Neural cell (in vitro differentiated cells): ENCODE measurements at regions not wholly inside any gene's neighbourhood (a gene's known extent, or its start where the extent isn't known, plus 50 kb on each side); places are given as distances from the start of the nearest gene placed in this dataset.

Experiments used
- H2AFZ ChIP-seq: fragments of 200-600, 300-800 bp; sonication (generic), shearing (Covaris generic); 2 replicates; pipeline ENCODE4 v1.6.0; 2014; ENCODE audit warnings: low read depth, mild to moderate bottlenecking, antibody characterized with exemption, low read length, moderate library complexity
- H3F3A ChIP-seq: fragments of 200-600 bp; shearing (Covaris generic); 2 replicates; pipeline ENCODE4 v1.6.1; 2016; ENCODE audit warnings: mild to moderate bottlenecking, moderate library complexity, mixed read lengths, antibody characterized with exemption, low read length; ENCODE audit not compliant: insufficient read depth, poor library complexity, severe bottlenecking
- H3K27ac ChIP-seq: fragments of 200-600, 300-800 bp; sonication (generic), shearing (Covaris generic); 2 replicates; pipeline ENCODE4 v1.5.1; 2014; ENCODE audit warnings: mild to moderate bottlenecking, low read length, moderate library complexity
- H3K27me3 ChIP-seq: fragments of 300-800, 200-600 bp; sonication (generic), shearing (Covaris generic); 2 replicates; pipeline ENCODE4 v1.6.0; 2014; ENCODE audit warnings: mild to moderate bottlenecking, low read depth, low read length, moderate library complexity; ENCODE audit not compliant: insufficient read depth
- H3K36me3 ChIP-seq: fragments of 300-800, 200-600 bp; sonication (generic), shearing (Covaris generic); 2 replicates; pipeline ENCODE4 v1.5.1; 2014; ENCODE audit warnings: mild to moderate bottlenecking, antibody characterized with exemption, low read length, moderate library complexity; ENCODE audit not compliant: insufficient read depth
- H3K4me2 ChIP-seq: fragments of 300-800, 200-600 bp; sonication (generic), shearing (Covaris generic); 2 replicates; pipeline ENCODE4 v1.6.0; 2014; ENCODE audit warnings: mild to moderate bottlenecking, low read length
- H3K4me3 ChIP-seq: fragments of 300-800, 200-600 bp; sonication (generic), shearing (Covaris generic); 2 replicates; pipeline ENCODE4 v1.5.1; 2014; ENCODE audit warnings: mild to moderate bottlenecking, low read length, moderate library complexity
- H3K79me2 ChIP-seq: fragments of 200-600 bp; shearing (Covaris generic); replicated peaks from 2 replicates; pipeline ENCODE4 v1.6.0; 2014; ENCODE audit warnings: mild to moderate bottlenecking, low read length, moderate library complexity; ENCODE audit not compliant: insufficient read depth
- H3K9ac ChIP-seq: fragments of 300-800, 200-600 bp; sonication (generic), shearing (Covaris generic); 2 replicates; pipeline ENCODE4 v1.6.1; 2016; ENCODE audit warnings: mild to moderate bottlenecking, low read length, mixed read lengths
- H3K9me2 ChIP-seq: fragments of 200-600 bp; shearing (Covaris generic); 2 replicates; pipeline ENCODE4 v1.6.1; 2016; ENCODE audit warnings: mild to moderate bottlenecking, low read length, mixed read lengths; ENCODE audit not compliant: insufficient read depth
- H3K9me3 ChIP-seq: fragments of 200-600, 300-800 bp; sonication (generic), shearing (Covaris generic); 2 replicates; pipeline ENCODE4 v1.6.1; 2016; ENCODE audit warnings: mild to moderate bottlenecking, mixed run types, low read length, moderate library complexity, mixed read lengths
- H4K20me1 ChIP-seq: fragments of 200-600 bp; shearing (Covaris generic); 2 replicates; pipeline ENCODE4 v1.6.1; 2016; ENCODE audit warnings: mild to moderate bottlenecking, mixed run types; ENCODE audit not compliant: insufficient read depth
- EP300 ChIP-seq: fragments of 450-650 bp; conservative IDR thresholded peaks from 2 replicates; pipeline ENCODE4 v1.6.1; 2014; ENCODE audit warnings: antibody characterized with exemption, mild to moderate bottlenecking, moderate library complexity; ENCODE audit not compliant: poor library complexity, severe bottlenecking
- EZH2 ChIP-seq: fragments of 200-600, 300-800 bp; shearing (Covaris generic), sonication (generic); IDR thresholded peaks from 2 replicates; pipeline ENCODE4 v1.6.1; 2014; ENCODE audit warnings: antibody characterized with exemption, low read length, borderline replicate concordance, mild to moderate bottlenecking; ENCODE audit not compliant: insufficient read depth, poor library complexity, severe bottlenecking
- MXI1 ChIP-seq: fragments of 450-650 bp; conservative IDR thresholded peaks from 2 replicates; pipeline ENCODE4 v1.6.1; 2014; ENCODE audit warnings: antibody characterized with exemption, mild to moderate bottlenecking; ENCODE audit not compliant: poor library complexity, severe bottlenecking
- POLR2AphosphoS5 ChIP-seq: IDR thresholded peaks from 2 replicates; pipeline ENCODE4 v1.6.1; 2012
- RAD21 ChIP-seq: fragments of 450-650 bp; conservative IDR thresholded peaks from 2 replicates; pipeline ENCODE4 v1.6.1; 2014; ENCODE audit warnings: antibody characterized with exemption, mild to moderate bottlenecking, moderate library complexity
- SMC3 ChIP-seq: fragments of 450-650 bp; conservative IDR thresholded peaks from 2 replicates; pipeline ENCODE4 v1.6.1; 2014; ENCODE audit warnings: antibody characterized with exemption, mild to moderate bottlenecking, moderate library complexity; ENCODE audit not compliant: poor library complexity
- TAF1 ChIP-seq: IDR thresholded peaks from 2 replicates; pipeline ENCODE4 v1.6.1; 2012; ENCODE audit warnings: low read depth
- TF ChIP-seq, protein P1 (sequence below): IDR thresholded peaks from 2 replicates; pipeline ENCODE4 v1.6.1; 2012; ENCODE audit warnings: borderline replicate concordance
- TF ChIP-seq, protein P2 (sequence below): fragments of 450-650 bp; IDR thresholded peaks from 2 replicates; pipeline ENCODE4 v1.5.1; 2014; ENCODE audit warnings: antibody characterized with exemption, mild to moderate bottlenecking, moderate library complexity; ENCODE audit not compliant: poor library complexity, severe bottlenecking

DNA sequence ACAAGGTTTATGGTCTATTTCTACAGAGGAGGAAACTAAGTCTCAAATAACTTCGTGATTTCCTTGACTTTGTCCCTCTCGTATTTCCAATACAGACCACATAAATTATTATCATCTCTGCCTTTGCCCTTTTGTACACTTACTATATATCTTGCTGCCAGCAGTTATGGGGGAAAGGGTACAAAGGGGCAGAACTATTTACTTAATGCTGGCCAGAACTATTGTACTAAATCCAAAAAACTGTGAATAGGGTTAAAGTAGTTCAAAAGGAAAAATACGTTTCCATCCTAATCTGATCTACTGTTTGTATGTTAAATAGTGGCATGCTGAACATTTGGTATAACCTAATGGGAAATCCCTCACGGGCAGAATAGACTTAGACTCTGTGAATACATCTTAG lies 537.3 kb upstream of the SEMA6D start:
- Histone ChIP-seq H3K27ac (no peak overlapping the region), H3K4me2 (no peak overlapping the region), H3K4me3 (no peak overlapping the region), H3K9ac (no peak overlapping the region), H3F3A (peaks cover 4% of the 10 kb centered on the region), H3K9me2 (no peaks in the 10 kb centered on the region), H3K79me2 (peaks cover 39% of the 10 kb centered on the region), H3K36me3 (no peaks in the 10 kb centered on the region), H3K9me3 (no peaks in the 10 kb centered on the region), H2AFZ (no peak overlapping the region), H3K27me3 (no peaks in the 10 kb centered on the region), H4K20me1 (no peaks in the 10 kb centered on the region)
- TF ChIP-seq, protein P1, sequence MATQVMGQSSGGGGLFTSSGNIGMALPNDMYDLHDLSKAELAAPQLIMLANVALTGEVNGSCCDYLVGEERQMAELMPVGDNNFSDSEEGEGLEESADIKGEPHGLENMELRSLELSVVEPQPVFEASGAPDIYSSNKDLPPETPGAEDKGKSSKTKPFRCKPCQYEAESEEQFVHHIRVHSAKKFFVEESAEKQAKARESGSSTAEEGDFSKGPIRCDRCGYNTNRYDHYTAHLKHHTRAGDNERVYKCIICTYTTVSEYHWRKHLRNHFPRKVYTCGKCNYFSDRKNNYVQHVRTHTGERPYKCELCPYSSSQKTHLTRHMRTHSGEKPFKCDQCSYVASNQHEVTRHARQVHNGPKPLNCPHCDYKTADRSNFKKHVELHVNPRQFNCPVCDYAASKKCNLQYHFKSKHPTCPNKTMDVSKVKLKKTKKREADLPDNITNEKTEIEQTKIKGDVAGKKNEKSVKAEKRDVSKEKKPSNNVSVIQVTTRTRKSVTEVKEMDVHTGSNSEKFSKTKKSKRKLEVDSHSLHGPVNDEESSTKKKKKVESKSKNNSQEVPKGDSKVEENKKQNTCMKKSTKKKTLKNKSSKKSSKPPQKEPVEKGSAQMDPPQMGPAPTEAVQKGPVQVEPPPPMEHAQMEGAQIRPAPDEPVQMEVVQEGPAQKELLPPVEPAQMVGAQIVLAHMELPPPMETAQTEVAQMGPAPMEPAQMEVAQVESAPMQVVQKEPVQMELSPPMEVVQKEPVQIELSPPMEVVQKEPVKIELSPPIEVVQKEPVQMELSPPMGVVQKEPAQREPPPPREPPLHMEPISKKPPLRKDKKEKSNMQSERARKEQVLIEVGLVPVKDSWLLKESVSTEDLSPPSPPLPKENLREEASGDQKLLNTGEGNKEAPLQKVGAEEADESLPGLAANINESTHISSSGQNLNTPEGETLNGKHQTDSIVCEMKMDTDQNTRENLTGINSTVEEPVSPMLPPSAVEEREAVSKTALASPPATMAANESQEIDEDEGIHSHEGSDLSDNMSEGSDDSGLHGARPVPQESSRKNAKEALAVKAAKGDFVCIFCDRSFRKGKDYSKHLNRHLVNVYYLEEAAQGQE = no peak
- no peak for TF ChIP-seq SMC3
- no peak for TF ChIP-seq EP300
- TF ChIP-seq MXI1 = no peak
- TF ChIP-seq RAD21 = no peak
- TF ChIP-seq TAF1 = no peak
- TF ChIP-seq POLR2AphosphoS5 = no peak
- TF ChIP-seq, protein P2, sequence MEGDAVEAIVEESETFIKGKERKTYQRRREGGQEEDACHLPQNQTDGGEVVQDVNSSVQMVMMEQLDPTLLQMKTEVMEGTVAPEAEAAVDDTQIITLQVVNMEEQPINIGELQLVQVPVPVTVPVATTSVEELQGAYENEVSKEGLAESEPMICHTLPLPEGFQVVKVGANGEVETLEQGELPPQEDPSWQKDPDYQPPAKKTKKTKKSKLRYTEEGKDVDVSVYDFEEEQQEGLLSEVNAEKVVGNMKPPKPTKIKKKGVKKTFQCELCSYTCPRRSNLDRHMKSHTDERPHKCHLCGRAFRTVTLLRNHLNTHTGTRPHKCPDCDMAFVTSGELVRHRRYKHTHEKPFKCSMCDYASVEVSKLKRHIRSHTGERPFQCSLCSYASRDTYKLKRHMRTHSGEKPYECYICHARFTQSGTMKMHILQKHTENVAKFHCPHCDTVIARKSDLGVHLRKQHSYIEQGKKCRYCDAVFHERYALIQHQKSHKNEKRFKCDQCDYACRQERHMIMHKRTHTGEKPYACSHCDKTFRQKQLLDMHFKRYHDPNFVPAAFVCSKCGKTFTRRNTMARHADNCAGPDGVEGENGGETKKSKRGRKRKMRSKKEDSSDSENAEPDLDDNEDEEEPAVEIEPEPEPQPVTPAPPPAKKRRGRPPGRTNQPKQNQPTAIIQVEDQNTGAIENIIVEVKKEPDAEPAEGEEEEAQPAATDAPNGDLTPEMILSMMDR = no peak
- no peak for TF ChIP-seq EZH2

DNA sequence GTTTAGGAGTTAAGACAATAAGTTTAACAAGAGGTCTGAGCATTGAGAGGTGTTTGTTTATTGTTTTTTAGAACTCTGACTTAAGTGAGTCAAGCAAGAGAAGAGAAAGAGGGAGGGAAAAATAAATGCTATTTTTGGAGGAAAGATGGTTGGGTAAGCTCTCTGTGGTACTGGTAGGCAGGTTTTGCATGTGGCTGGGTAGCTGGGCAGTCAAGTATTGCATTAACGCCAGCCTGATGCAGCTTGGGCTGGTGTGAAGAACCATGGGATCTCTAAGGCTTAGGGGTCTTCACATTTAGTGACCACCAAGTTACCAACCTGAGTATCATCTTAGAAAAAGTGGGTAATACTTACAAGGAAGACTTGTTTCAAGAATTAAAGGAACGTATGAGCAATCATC lies 534.5 kb upstream of the SEMA6D start:
- Histone ChIP-seq H3K9me2 (no peaks in the 10 kb centered on the region), H2AFZ (no peak overlapping the region), H4K20me1 (no peaks in the 10 kb centered on the region), H3F3A (peaks cover 4% of the 10 kb centered on the region), H3K9ac (peak overlapping the region; percentile 94), H3K79me2 (peaks cover 68% of the 10 kb centered on the region), H3K36me3 (no peaks in the 10 kb centered on the region), H3K4me2 (peak overlapping the region; percentile 75), H3K9me3 (no peaks in the 10 kb centered on the region), H3K27ac (peak overlapping the region; percentile 93), H3K4me3 (peak overlapping the region; percentile 81), H3K27me3 (no peaks in the 10 kb centered on the region)
- no peak for TF ChIP-seq POLR2AphosphoS5
- TF ChIP-seq, protein P1 = no peak
- TF ChIP-seq TAF1 = no peak
- no peak for TF ChIP-seq RAD21
- TF ChIP-seq EZH2 = no peak
- TF ChIP-seq, protein P2 = no peak
- no peak for TF ChIP-seq EP300
- no peak for TF ChIP-seq MXI1
- no peak for TF ChIP-seq SMC3
